ENCODE measurements at regions not wholly inside any gene's neighbourhood (a gene's known extent, or its start where the extent isn't known, plus 50 kb on each side); places are given as distances from the start of the nearest gene placed in this dataset.

- CTCF ChIA-PET (ENCODE audit: unreplicated experiment) = no interaction called here
- intact Hi-C loops (cut with micrococcal nuclease; ENCODE audit: unreplicated experiment) = no loop called here
- POLR2A ChIA-PET = interaction anchor here (1.2 to 1.4 kb wide), 2 partner anchors 18 to 44 kb away, joined by 3 read pairs; no protein-coding TSS in a partner anchor
Observed at GRCh38 chr2:36058953-36059352, 296.6 kb upstream of the CRIM1 start.

GRCh38 chr2:36058076-36058475 lies 297.5 kb upstream of the CRIM1 start:
- ChIA-PET CTCF (ENCODE audit: unreplicated experiment) (no interaction called here), POLR2A (interaction anchor here (0.6 kb wide), 1 partner anchor 196 kb away, joined by 3 read pairs; no protein-coding TSS in a partner anchor)
- Histone ChIP-seq H3K4me1 (ENCODE audit: insufficient read depth, low read length, poor library complexity, severe bottlenecking) (peaks cover 14% of the 10 kb centered on the region), H3K27ac (ENCODE audit: low read depth, low read length, poor library complexity, severe bottlenecking) (no peak overlapping the region), H3K36me3 (ENCODE audit: insufficient read depth, low read length) (no peaks in the 10 kb centered on the region), H4K20me1 (ENCODE audit: insufficient read depth, low read length) (no peaks in the 10 kb centered on the region), H3K9me3 (ENCODE audit: low read length) (no peaks in the 10 kb centered on the region), H3K4me3 (ENCODE audit: low read depth, low read length, poor library complexity, severe bottlenecking) (no peak overlapping the region), H3K4me2 (ENCODE audit: low read length) (no peak overlapping the region), H2AFZ (ENCODE audit: low read length) (peak overlapping the region; percentile 57; the same call in 1 of the 2 replicates), H3K9me2 (ENCODE audit: insufficient read depth, low read length) (no peaks in the 10 kb centered on the region), H3K79me2 (ENCODE audit: insufficient read depth, low read depth, low read length) (no peaks in the 10 kb centered on the region)
- TF ChIP-seq EZH2phosphoT487 (IDR thresholded peaks at IDR 0.05; ENCODE audit: borderline replicate concordance, low read depth, low read length) (no peak), CTCF (conservative IDR thresholded peaks at IDR 0.05; ENCODE audit: low read length) (no peak)
- BruUV-seq (replicated peaks) = no TSS peak
- no peak for DNase-seq (ENCODE audit: low spot score)
- intact Hi-C loops (cut with micrococcal nuclease; ENCODE audit: unreplicated experiment) = no loop called here

More at GRCh38 chr2:36058953-36059352, 296.6 kb upstream of the CRIM1 start:
- H2AFZ ChIP-seq (ENCODE audit: low read length) = peak overlapping the region; percentile 57; the same call in 1 of the 2 replicates
- H3K4me2 ChIP-seq (ENCODE audit: low read length) = no peak overlapping the region
- DNase-seq (ENCODE audit: low spot score) = peak; percentile 2
- BruUV-seq (replicated peaks) = no TSS peak
- H3K27ac ChIP-seq (ENCODE audit: low read depth, low read length, poor library complexity, severe bottlenecking) = no peak overlapping the region
- no peaks in the 10 kb centered on the region for H3K9me3 ChIP-seq (ENCODE audit: low read length)
- H3K36me3 ChIP-seq (ENCODE audit: insufficient read depth, low read length) = no peaks in the 10 kb centered on the region
- TF ChIP-seq CTCF (conservative IDR thresholded peaks at IDR 0.05; ENCODE audit: low read length) = no peak
- no peak for TF ChIP-seq EZH2phosphoT487 (IDR thresholded peaks at IDR 0.05; ENCODE audit: borderline replicate concordance, low read depth, low read length)
- H3K9me2 ChIP-seq (ENCODE audit: insufficient read depth, low read length) = no peaks in the 10 kb centered on the region
- no peaks in the 10 kb centered on the region for H3K79me2 ChIP-seq (ENCODE audit: insufficient read depth, low read depth, low read length)
- peaks cover 14% of the 10 kb centered on the region for H3K4me1 ChIP-seq (ENCODE audit: insufficient read depth, low read length, poor library complexity, severe bottlenecking)
- no peak overlapping the region for H3K4me3 ChIP-seq (ENCODE audit: low read depth, low read length, poor library complexity, severe bottlenecking)
- no peaks in the 10 kb centered on the region for H4K20me1 ChIP-seq (ENCODE audit: insufficient read depth, low read length)

GRCh38 chr2:36052819-36053218 lies 302.8 kb upstream of the CRIM1 start:
- intact Hi-C loops (cut with micrococcal nuclease; ENCODE audit: unreplicated experiment) = no loop called here
- H3K27ac ChIP-seq (ENCODE audit: low read depth, low read length, poor library complexity, severe bottlenecking) = no peak overlapping the region
- TF ChIP-seq EZH2phosphoT487 (IDR thresholded peaks at IDR 0.05; ENCODE audit: borderline replicate concordance, low read depth, low read length) (no peak), CTCF (conservative IDR thresholded peaks at IDR 0.05; ENCODE audit: low read length) (no peak)
- H3K36me3 ChIP-seq (ENCODE audit: insufficient read depth, low read length) = no peaks in the 10 kb centered on the region
- no peaks in the 10 kb centered on the region for H3K9me2 ChIP-seq (ENCODE audit: insufficient read depth, low read length)
- no peak overlapping the region for H2AFZ ChIP-seq (ENCODE audit: low read length)
- H3K4me2 ChIP-seq (ENCODE audit: low read length) = no peak overlapping the region
- no peak overlapping the region for H3K4me3 ChIP-seq (ENCODE audit: low read depth, low read length, poor library complexity, severe bottlenecking)
- H3K9me3 ChIP-seq (ENCODE audit: low read length) = no peaks in the 10 kb centered on the region
- no peaks in the 10 kb centered on the region for H3K79me2 ChIP-seq (ENCODE audit: insufficient read depth, low read depth, low read length)
- no peak for DNase-seq (ENCODE audit: low spot score)
- ChIA-PET POLR2A (interaction anchor here (0.6 kb wide), 1 partner anchor 44 kb away, joined by 3 read pairs; no protein-coding TSS in a partner anchor), CTCF (ENCODE audit: unreplicated experiment) (no interaction called here)
- no TSS peak for BruUV-seq (replicated peaks)
- H4K20me1 ChIP-seq (ENCODE audit: insufficient read depth, low read length) = no peaks in the 10 kb centered on the region
- H3K4me1 ChIP-seq (ENCODE audit: insufficient read depth, low read length, poor library complexity, severe bottlenecking) = no peaks in the 10 kb centered on the region

Measured in OCI-LY7 (cell line).